Astrocyte of the spinal cord (primary cell): ENCODE measurements at regions not wholly inside any gene's neighbourhood (a gene's known extent, or its start where the extent isn't known, plus 50 kb on each side); places are given as distances from the start of the nearest gene placed in this dataset.

Source experiments
- DNase-seq: peaks from one replicate; pipeline ENCODE4 v3.0.0; 2011; ENCODE audit warnings: low read depth, low spot score
- H3K4me3 ChIP-seq: 2 replicates; pipeline ENCODE4 v1.5.1; 2011; ENCODE audit warnings: low read depth, mild to moderate bottlenecking, low read length, moderate library complexity
- CTCF ChIP-seq: IDR thresholded peaks from 2 replicates; pipeline ENCODE4 v1.5.1; 2012; ENCODE audit warnings: low read depth, mild to moderate bottlenecking, low read length, inconsistent platforms
- in situ Hi-C: cut with HindIII; loops from 2 replicates; pipeline ENCODE4 v1.10.0; 2017; ENCODE audit warnings: low sequenced_read_pairs

GRCh38 chr3:181791056-181791955 is 79.6 kb downstream of the SOX2 start:
- no peak for TF ChIP-seq CTCF
- DNase-seq: no peak
- in situ Hi-C loops: no loop called here
- no peak overlapping the region for H3K4me3 ChIP-seq

GRCh38 chr3:181793006-181793405 is 81.3 kb downstream of the SOX2 start:
- no peak overlapping the region for H3K4me3 ChIP-seq
- DNase-seq: no peak
- TF ChIP-seq CTCF: no peak
- in situ Hi-C loops: no loop called here

- TF ChIP-seq CTCF: no peak
- H3K4me3 ChIP-seq: no peak overlapping the region
- in situ Hi-C loops: no loop called here
- no peak for DNase-seq
Observed at GRCh38 chr3:181794011-181794790, 82.5 kb downstream of the SOX2 start.

GRCh38 chr3:181796641-181797040 is 84.9 kb downstream of the SOX2 start:
- in situ Hi-C loops: no loop called here
- H3K4me3 ChIP-seq: no peak overlapping the region
- no peak for TF ChIP-seq CTCF
- no peak for DNase-seq

GRCh38 chr3:181797431-181797830 is 85.7 kb downstream of the SOX2 start:
- in situ Hi-C loops: no loop called here
- TF ChIP-seq CTCF: no peak
- H3K4me3 ChIP-seq: no peak overlapping the region
- no peak for DNase-seq

- DNase-seq: no peak
- no peak overlapping the region for H3K4me3 ChIP-seq
- no peak for TF ChIP-seq CTCF
- in situ Hi-C loops: no loop called here
Observed at GRCh38 chr3:181805703-181806102, 94.0 kb downstream of the SOX2 start.
